ENCODE measurements at regions not wholly inside any gene's neighbourhood (a gene's known extent, or its start where the extent isn't known, plus 50 kb on each side); places are given as distances from the start of the nearest gene placed in this dataset.
A peak's percentile ranks its signal among the peaks of the same experiment; 100 is the strongest.
"Not testable (repeated sequence)": the region's sequence is repeated elsewhere in the genome, so short reads cannot be mapped to it uniquely, and the experiment has no call there.

DNA sequence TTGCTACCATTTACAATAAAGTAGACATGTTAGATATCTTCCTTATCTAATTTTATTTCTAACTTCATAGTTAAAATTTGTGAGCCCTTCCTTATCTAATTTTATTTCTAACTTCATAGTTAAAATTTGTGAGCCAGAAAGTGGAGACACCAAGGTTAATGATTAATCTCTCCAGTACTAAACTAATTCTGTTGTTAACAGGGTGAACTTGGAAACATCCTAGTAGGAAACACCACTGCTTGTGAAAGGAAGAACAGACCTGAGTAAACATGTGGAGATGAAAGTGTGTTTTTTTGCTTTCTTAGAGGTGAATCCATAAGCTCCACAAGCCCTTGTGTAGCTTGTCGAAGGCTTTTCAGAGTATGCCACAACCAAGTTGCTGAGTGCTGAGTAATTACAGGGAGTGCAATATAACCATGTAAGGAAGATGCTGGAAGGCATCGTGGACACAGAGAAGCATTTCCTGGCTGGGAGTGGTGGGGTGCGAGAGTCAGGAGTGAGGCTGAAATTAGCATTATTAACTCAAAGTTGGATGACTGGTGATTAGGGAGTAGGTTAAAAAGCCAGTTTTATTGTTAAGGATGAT, 118.6 kb upstream of the NEIL3 start:
- TF ChIP-seq CTCF (IDR thresholded peaks at IDR 0.05; ENCODE audit: extremely low read depth, low read depth, low read length), result no peak
- no peaks in the 10 kb centered on the region for H3K27me3 ChIP-seq (ENCODE audit: insufficient read depth, low read length)
- no peak overlapping the region for H3K27ac ChIP-seq (ENCODE audit: low read depth, low read length)
- peak; percentile 86 for DNase-seq (ENCODE audit: insufficient read length, low spot score, missing footprints)
- no peaks in the 10 kb centered on the region for H3K36me3 ChIP-seq (ENCODE audit: insufficient read depth, low read length)
- no peaks in the 10 kb centered on the region for H3K9me3 ChIP-seq (ENCODE audit: low read depth, low read length)
- H3K4me1 ChIP-seq (ENCODE audit: insufficient read depth, low read length), result peaks cover 9% of the 10 kb centered on the region
- no peaks in the 10 kb centered on the region for H3K79me2 ChIP-seq (ENCODE audit: insufficient read depth, low read length)
- no peak overlapping the region for H3K4me2 ChIP-seq (ENCODE audit: insufficient read depth, low read length)
- H2AFZ ChIP-seq (ENCODE audit: low read length), result peak overlapping the region; percentile 86
- H3K4me3 ChIP-seq (ENCODE audit: insufficient read depth, low read length), result no peak overlapping the region
- no peaks in the 10 kb centered on the region for H4K20me1 ChIP-seq (ENCODE audit: insufficient read depth, low read length)

DNA sequence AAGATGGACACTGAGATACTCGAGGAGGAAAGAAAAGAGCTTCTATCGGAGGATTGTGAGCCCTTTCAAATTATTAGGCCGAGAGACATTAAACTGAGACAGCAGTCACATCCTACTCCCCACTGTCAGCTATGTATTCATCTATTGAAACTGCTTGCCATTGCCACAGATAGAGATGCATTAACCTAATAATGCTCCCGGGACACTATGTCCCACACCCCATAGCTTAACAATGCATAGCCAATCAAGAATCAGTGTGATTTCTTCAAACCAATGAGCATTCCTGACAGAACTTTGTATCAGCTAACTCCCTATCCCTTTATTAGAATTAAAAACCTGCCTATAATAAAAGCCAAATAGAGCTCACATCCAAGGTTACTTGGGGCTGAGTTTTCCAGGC, 118.1 kb upstream of the NEIL3 start:
- H3K79me2 ChIP-seq (ENCODE audit: insufficient read depth, low read length), result no peaks in the 10 kb centered on the region
- no peak for DNase-seq (ENCODE audit: insufficient read length, low spot score, missing footprints)
- no peak overlapping the region for H3K4me3 ChIP-seq (ENCODE audit: insufficient read depth, low read length)
- H3K9me3 ChIP-seq (ENCODE audit: low read depth, low read length), result peaks cover 3% of the 10 kb centered on the region
- H3K4me1 ChIP-seq (ENCODE audit: insufficient read depth, low read length), result peaks cover 9% of the 10 kb centered on the region
- no peaks in the 10 kb centered on the region for H4K20me1 ChIP-seq (ENCODE audit: insufficient read depth, low read length)
- no peak overlapping the region for H3K27ac ChIP-seq (ENCODE audit: low read depth, low read length)
- no peaks in the 10 kb centered on the region for H3K36me3 ChIP-seq (ENCODE audit: insufficient read depth, low read length)
- H2AFZ ChIP-seq (ENCODE audit: low read length), result peak overlapping the region; percentile 86
- no peak overlapping the region for H3K4me2 ChIP-seq (ENCODE audit: insufficient read depth, low read length)
- no peaks in the 10 kb centered on the region for H3K27me3 ChIP-seq (ENCODE audit: insufficient read depth, low read length)
- TF ChIP-seq CTCF (IDR thresholded peaks at IDR 0.05; ENCODE audit: extremely low read depth, low read depth, low read length), result no peak

DNA sequence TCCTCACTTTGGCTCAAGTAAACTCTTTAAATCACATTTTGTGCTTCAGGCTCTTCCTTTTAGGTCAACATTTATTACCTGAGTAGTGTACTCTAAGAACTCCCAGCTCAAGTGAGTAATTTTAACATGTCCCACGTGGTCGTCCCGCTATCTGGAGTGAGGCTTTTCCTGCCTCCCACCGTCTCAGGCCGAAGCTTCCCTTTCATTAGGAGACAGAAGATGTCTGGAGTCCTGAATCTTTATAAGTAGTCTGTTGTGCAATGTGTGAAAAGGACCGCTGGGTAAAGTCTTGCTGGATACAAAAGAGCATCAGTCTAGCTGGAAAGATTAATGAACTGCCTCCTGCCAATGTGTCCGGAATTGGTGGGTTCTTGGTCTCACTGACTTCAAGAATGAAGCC, 117.7 kb upstream of the NEIL3 start:
- Histone ChIP-seq H3K27ac (ENCODE audit: low read depth, low read length) (no peak overlapping the region), H3K27me3 (ENCODE audit: insufficient read depth, low read length) (no peaks in the 10 kb centered on the region), H3K4me2 (ENCODE audit: insufficient read depth, low read length) (no peak overlapping the region), H3K79me2 (ENCODE audit: insufficient read depth, low read length) (no peaks in the 10 kb centered on the region), H3K9me3 (ENCODE audit: low read depth, low read length) (peaks cover 7% of the 10 kb centered on the region), H4K20me1 (ENCODE audit: insufficient read depth, low read length) (no peaks in the 10 kb centered on the region), H2AFZ (ENCODE audit: low read length) (peak overlapping the region; percentile 86), H3K36me3 (ENCODE audit: insufficient read depth, low read length) (no peaks in the 10 kb centered on the region), H3K4me3 (ENCODE audit: insufficient read depth, low read length) (no peak overlapping the region), H3K4me1 (ENCODE audit: insufficient read depth, low read length) (peaks cover 9% of the 10 kb centered on the region)
- no peak for TF ChIP-seq CTCF (IDR thresholded peaks at IDR 0.05; ENCODE audit: extremely low read depth, low read depth, low read length)
- DNase-seq (ENCODE audit: insufficient read length, low spot score, missing footprints), result no peak

DNA sequence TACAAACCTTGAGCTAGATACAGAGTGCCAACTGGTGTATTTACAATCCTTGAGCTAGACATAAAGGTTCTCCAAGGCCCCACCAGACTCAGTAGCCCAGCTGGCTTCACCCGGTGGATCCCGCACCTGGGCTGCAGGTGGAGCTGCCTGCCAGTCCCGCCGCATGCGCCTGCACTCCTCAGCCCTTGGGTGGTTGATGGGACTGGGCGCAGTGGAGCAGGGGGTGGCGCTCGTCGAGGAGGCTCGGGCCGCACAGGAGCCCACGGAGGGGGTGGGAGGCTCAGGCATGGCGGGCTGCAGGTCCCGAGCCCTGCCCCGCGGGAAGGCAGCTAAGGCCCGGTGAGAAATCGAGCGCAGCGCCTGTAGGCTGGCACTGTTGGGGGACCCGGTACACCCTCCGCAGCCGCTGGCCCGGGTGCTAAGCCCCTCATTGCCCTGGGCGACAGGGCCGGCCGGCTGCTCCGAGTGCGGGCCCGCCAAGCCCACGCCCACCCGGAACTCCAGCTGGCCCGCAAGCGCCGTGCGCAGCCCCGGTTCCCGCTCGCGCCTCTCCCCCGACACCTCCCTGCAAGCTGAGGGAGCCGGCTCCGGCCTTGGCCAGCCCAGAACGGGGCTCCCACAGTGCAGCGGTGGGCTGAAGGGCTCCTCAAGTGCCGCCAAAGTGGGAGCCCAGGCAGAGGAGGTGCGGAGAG, 116.5 kb upstream of the NEIL3 start:
- H4K20me1 ChIP-seq (ENCODE audit: insufficient read depth, low read length); H3K27me3 ChIP-seq (ENCODE audit: insufficient read depth, low read length); H2AFZ ChIP-seq (ENCODE audit: low read length); H3K4me3 ChIP-seq (ENCODE audit: insufficient read depth, low read length); H3K4me1 ChIP-seq (ENCODE audit: insufficient read depth, low read length); DNase-seq (ENCODE audit: insufficient read length, low spot score, missing footprints); H3K79me2 ChIP-seq (ENCODE audit: insufficient read depth, low read length); H3K27ac ChIP-seq (ENCODE audit: low read depth, low read length); H3K36me3 ChIP-seq (ENCODE audit: insufficient read depth, low read length); H3K4me2 ChIP-seq (ENCODE audit: insufficient read depth, low read length): not testable (repeated sequence)
- peaks cover 10% of the 10 kb centered on the region for H3K9me3 ChIP-seq (ENCODE audit: low read depth, low read length)
